ENCODE measurements at regions not wholly inside any gene's neighbourhood (a gene's known extent, or its start where the extent isn't known, plus 50 kb on each side); places are given as distances from the start of the nearest gene placed in this dataset.

DNA sequence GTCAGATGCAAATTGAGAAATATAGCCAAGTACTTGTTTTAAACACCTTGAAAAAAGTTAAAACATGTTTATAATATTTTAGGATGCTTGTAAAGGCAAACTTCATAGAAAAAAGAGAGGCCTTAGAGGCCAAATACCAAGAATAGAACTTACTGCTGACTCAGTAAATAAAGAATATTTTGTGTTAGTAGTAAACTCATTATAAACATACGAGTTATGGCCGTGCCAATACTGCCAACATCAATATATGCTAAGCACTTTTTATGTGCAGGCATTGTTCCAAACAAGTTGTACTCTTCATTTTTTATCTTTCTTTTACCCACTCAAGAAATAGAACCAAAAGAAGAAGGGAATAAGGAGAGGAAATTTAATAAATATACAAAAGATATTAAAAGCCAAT lies 705.9 kb upstream of the NCAM2 start:
- Histone ChIP-seq H3K36me3 (ENCODE audit: control insufficient read depth, insufficient read depth, low read length) (no peaks in the 10 kb centered on the region), H3K4me1 (replicated peaks in 1 of 2; ENCODE audit: control insufficient read depth in 2 of 2, insufficient read depth in 2 of 2, low read length in 2 of 2) (no peaks in the 10 kb centered on the region), H3K9ac (ENCODE audit: insufficient read depth in 1 of 2, low read depth in 2 of 2, low read length in 2 of 2) (no peak overlapping the region), H3K79me2 (ENCODE audit: control insufficient read depth, insufficient read depth, low read length) (no peaks in the 10 kb centered on the region), H3K9me3 (replicated peaks; ENCODE audit: control insufficient read depth, insufficient read depth, low read depth, low read length) (no peaks in the 10 kb centered on the region), H3K4me3 (no peak overlapping the region), H3K9me1 (ENCODE audit: control insufficient read depth, insufficient read depth, low read length) (no peaks in the 10 kb centered on the region), H4K20me1 (replicated peaks; ENCODE audit: control insufficient read depth, insufficient read depth, low read length) (no peaks in the 10 kb centered on the region), H3K27ac (ENCODE audit: extremely low read depth, low read depth, low read length) (no peak overlapping the region), H2AFZ (ENCODE audit: low read depth, low read length) (no peak overlapping the region), H3K4me2 (ENCODE audit: insufficient read depth, low read length) (no peak overlapping the region), H3K27me3 (ENCODE audit: control insufficient read depth in 2 of 2, insufficient read depth in 2 of 2, low read length in 2 of 2) (no peaks in the 10 kb centered on the region)
- WGBS (ENCODE audit: insufficient coverage, low coverage, missing lambda C conversion rate), result 64% methylated on average over 2 of the region's 2 CpGs
- POLR2A ChIA-PET, result no interaction called here
- CTCF ChIA-PET (ENCODE audit: low intra/inter-chr PET ratio), result no interaction called here
- no TSS peak for BruUV-seq (replicated peaks)
- no peak for FAIRE-seq
- no peak for ATAC-seq
- no peak for DNase-seq (ENCODE audit: extremely low read depth in 1 of 4, low spot score in 3 of 4)
- in situ Hi-C loops (cut with MboI) (no loop called here), intact Hi-C loops (cut with micrococcal nuclease) (no loop called here)
- no peak for TF ChIP-seq KAT2B (IDR thresholded peaks at IDR 0.05; ENCODE audit: low read depth, low read length)
- TF ChIP-seq, protein P1, sequence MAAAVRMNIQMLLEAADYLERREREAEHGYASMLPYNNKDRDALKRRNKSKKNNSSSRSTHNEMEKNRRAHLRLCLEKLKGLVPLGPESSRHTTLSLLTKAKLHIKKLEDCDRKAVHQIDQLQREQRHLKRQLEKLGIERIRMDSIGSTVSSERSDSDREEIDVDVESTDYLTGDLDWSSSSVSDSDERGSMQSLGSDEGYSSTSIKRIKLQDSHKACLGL (CRISPR knock-in tag; IDR thresholded peaks at IDR 0.05; ENCODE audit: borderline replicate concordance, poor library complexity, severe bottlenecking), result no peak
- TF ChIP-seq MAFK (IDR thresholded peaks at IDR 0.05; ENCODE audit: low read length), result peak; percentile 70
- TF ChIP-seq ZNF175 (CRISPR knock-in tag; IDR thresholded peaks at IDR 0.05; ENCODE audit: low read depth), result no peak
- TF ChIP-seq ZNF431 (CRISPR knock-in tag; IDR thresholded peaks at IDR 0.05), result no peak
- TF ChIP-seq ZFP91 (CRISPR knock-in tag; IDR thresholded peaks at IDR 0.05), result no peak
- no peak for TF ChIP-seq ZNF274 (IDR thresholded peaks at IDR 0.05; ENCODE audit: borderline replicate concordance, low read depth, low read length)
- no peak for TF ChIP-seq E2F4 (CRISPR knock-in tag; IDR thresholded peaks at IDR 0.05; ENCODE audit: low read depth)
- no peak for TF ChIP-seq TSC22D4 (tag; IDR thresholded peaks at IDR 0.05)
- no peak for TF ChIP-seq PATZ1 (CRISPR knock-in tag; IDR thresholded peaks at IDR 0.05; ENCODE audit: borderline replicate concordance)
- peak; percentile 72 for TF ChIP-seq C11orf30 (IDR thresholded peaks at IDR 0.05; ENCODE audit: low read depth)
- no peak for TF ChIP-seq PTTG1 (tag; IDR thresholded peaks at IDR 0.05; ENCODE audit: low read depth)
- no peak for TF ChIP-seq ZNF197 (CRISPR knock-in tag; IDR thresholded peaks at IDR 0.05; ENCODE audit: low read depth)
- TF ChIP-seq, protein P2, sequence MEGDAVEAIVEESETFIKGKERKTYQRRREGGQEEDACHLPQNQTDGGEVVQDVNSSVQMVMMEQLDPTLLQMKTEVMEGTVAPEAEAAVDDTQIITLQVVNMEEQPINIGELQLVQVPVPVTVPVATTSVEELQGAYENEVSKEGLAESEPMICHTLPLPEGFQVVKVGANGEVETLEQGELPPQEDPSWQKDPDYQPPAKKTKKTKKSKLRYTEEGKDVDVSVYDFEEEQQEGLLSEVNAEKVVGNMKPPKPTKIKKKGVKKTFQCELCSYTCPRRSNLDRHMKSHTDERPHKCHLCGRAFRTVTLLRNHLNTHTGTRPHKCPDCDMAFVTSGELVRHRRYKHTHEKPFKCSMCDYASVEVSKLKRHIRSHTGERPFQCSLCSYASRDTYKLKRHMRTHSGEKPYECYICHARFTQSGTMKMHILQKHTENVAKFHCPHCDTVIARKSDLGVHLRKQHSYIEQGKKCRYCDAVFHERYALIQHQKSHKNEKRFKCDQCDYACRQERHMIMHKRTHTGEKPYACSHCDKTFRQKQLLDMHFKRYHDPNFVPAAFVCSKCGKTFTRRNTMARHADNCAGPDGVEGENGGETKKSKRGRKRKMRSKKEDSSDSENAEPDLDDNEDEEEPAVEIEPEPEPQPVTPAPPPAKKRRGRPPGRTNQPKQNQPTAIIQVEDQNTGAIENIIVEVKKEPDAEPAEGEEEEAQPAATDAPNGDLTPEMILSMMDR (IDR thresholded peaks at IDR 0.05 in 2 of 3, conservative IDR thresholded peaks at IDR 0.05 in 1 of 3; ENCODE audit: insufficient read depth in 2 of 3, low read depth in 1 of 3, low read length in 3 of 3), result no peak
- no peak for TF ChIP-seq SETDB1 (IDR thresholded peaks at IDR 0.05; ENCODE audit: low read length)

Measured in K562 (cell line).